BJ (cell line): ENCODE measurements at regions not wholly inside any gene's neighbourhood (a gene's known extent, or its start where the extent isn't known, plus 50 kb on each side); places are given as distances from the start of the nearest gene placed in this dataset.

ENCODE experiments used
- CTCF ChIA-PET: fragments of 350-600 bp; formaldehyde crosslinking; extraction: SDS; loops from one replicate; lab custom pipeline; 2021; ENCODE audit warnings: antibody characterized with exemption, inconsistent platforms; lab: Yijun Ruan, JAX
- POLR2A ChIA-PET: fragments of 300-600 bp; sonication (Branson Sonifier 250); formaldehyde crosslinking; extraction: SDS; loops from one replicate; lab custom pipeline; 2021; ENCODE audit warnings: antibody characterized with exemption; lab: Charles Lee
- DNase-seq: peaks from one replicate; pipeline ENCODE4 v3.0.0-alpha.2; 2011; ENCODE audit warnings: low read depth
- H3K27me3 ChIP-seq: 2 replicates; pipeline ENCODE4 v1.6.0; 2011; ENCODE audit warnings: low read length; ENCODE audit not compliant: control insufficient read depth, insufficient read depth
- H3K36me3 ChIP-seq: 2 replicates; pipeline ENCODE4 v1.5.1; 2011; ENCODE audit warnings: low read length; ENCODE audit not compliant: control insufficient read depth, insufficient read depth
- H3K4me3 ChIP-seq: 2 replicates; pipeline ENCODE4 v1.5.1; 2011; ENCODE audit warnings: low read depth, mild to moderate bottlenecking, control low read depth, low read length
- TF ChIP-seq, protein P1 (sequence below): IDR thresholded peaks from 2 replicates; pipeline ENCODE4 v1.5.1; 2011; ENCODE audit warnings: low read depth, mild to moderate bottlenecking, control low read depth, inconsistent platforms, low read length, moderate library complexity; ENCODE audit not compliant: insufficient read depth

- TF ChIP-seq, protein P1, sequence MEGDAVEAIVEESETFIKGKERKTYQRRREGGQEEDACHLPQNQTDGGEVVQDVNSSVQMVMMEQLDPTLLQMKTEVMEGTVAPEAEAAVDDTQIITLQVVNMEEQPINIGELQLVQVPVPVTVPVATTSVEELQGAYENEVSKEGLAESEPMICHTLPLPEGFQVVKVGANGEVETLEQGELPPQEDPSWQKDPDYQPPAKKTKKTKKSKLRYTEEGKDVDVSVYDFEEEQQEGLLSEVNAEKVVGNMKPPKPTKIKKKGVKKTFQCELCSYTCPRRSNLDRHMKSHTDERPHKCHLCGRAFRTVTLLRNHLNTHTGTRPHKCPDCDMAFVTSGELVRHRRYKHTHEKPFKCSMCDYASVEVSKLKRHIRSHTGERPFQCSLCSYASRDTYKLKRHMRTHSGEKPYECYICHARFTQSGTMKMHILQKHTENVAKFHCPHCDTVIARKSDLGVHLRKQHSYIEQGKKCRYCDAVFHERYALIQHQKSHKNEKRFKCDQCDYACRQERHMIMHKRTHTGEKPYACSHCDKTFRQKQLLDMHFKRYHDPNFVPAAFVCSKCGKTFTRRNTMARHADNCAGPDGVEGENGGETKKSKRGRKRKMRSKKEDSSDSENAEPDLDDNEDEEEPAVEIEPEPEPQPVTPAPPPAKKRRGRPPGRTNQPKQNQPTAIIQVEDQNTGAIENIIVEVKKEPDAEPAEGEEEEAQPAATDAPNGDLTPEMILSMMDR = no peak
- POLR2A ChIA-PET = no interaction called here
- DNase-seq = no peak
- Histone ChIP-seq H3K27me3 (no peaks in the 10 kb centered on the region), H3K36me3 (no peaks in the 10 kb centered on the region), H3K4me3 (no peak overlapping the region)
- CTCF ChIA-PET = no interaction called here
These were observed 802.2 kb downstream of the KCNT2 start for GRCh38 chr1:195806060-195806459.

DNA sequence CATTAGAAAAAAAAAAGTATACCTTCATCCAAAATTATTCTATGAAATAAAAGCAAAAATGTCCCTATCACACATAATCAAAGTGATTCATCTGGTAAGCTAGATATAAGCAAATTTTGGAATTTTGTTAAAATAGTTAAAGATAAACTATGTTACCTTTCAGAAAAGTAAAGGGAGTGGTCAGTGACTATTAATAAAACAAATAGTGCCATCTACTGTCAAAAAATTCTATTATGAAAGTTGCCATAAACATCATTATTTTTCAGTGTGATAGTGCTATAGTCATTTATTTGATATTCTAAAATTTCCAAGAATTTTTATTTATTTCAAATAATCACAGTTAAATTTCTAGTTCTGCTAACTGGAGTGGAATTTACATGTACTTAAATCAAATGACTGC lies 803.7 kb downstream of the KCNT2 start:
- CTCF ChIA-PET = interaction anchor here (0.6 kb wide), 1 partner anchor 125 kb away, joined by 3 read pairs; no protein-coding TSS in a partner anchor
- POLR2A ChIA-PET = no interaction called here
- Histone ChIP-seq H3K4me3 (no peak overlapping the region), H3K36me3 (no peaks in the 10 kb centered on the region), H3K27me3 (no peaks in the 10 kb centered on the region)
- DNase-seq = no peak
- TF ChIP-seq, protein P1 = no peak

- ChIA-PET POLR2A (no interaction called here), CTCF (interaction anchor here (2.0 kb wide), 1 partner anchor 9 kb away, joined by 5 read pairs; no protein-coding TSS in a partner anchor)
- no peak overlapping the region for H3K4me3 ChIP-seq
- no peaks in the 10 kb centered on the region for H3K27me3 ChIP-seq
- DNase-seq = no peak
- TF ChIP-seq, protein P1 = no peak
- H3K36me3 ChIP-seq = no peaks in the 10 kb centered on the region
These were observed 809.2 kb downstream of the KCNT2 start for GRCh38 chr1:195799016-195799415.

DNA sequence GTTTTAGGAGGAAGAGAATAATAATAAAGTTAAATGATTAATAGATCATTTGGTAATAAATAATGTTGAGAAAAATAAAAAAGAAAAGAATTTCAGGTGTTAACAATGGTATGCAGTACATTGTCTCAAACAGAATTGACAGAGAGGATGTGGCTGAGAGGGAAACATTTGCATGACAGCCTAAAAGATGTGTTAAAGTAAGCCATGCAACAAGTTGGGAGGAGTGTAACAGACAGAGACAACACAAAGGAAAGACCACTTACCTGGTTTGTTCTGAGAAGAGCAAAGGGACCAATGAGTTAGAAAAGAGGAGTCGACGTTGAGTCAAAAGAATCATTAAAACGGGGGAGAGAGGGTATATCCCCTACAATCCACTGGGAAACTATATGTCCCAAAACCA lies 814.0 kb downstream of the KCNT2 start:
- CTCF ChIA-PET = no interaction called here
- POLR2A ChIA-PET = no interaction called here

DNA sequence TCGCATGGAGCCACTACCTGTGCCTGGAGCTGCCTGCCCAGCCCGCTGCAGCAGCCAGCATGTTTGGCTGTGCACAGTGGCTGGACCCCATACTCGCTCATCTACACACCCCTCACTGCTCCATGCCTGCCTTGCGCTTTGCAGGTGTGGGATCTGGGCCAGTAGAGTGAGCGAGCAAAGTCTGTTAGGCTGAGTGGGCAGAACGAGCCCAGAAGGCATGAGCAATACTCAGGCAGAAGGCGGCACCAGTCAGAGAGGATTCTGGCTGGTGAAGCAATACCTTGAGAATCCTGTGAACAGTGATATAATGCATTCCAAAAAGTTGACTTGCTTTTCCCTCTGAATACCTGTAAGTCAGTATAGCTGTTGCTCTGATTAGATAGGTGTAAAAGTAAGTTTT lies 816.4 kb downstream of the KCNT2 start:
- no peaks in the 10 kb centered on the region for H3K36me3 ChIP-seq
- no peak overlapping the region for H3K4me3 ChIP-seq
- no peak for DNase-seq
- ChIA-PET CTCF (interaction anchor here (1.1 kb wide), 1 partner anchor 21 kb away, joined by 3 read pairs; no protein-coding TSS in a partner anchor), POLR2A (no interaction called here)
- TF ChIP-seq, protein P1 = no peak
- no peaks in the 10 kb centered on the region for H3K27me3 ChIP-seq

More for the DNA sequence above, 814.0 kb downstream of the KCNT2 start:
- TF ChIP-seq, protein P1 = no peak
- Histone ChIP-seq H3K36me3 (no peaks in the 10 kb centered on the region), H3K27me3 (no peaks in the 10 kb centered on the region), H3K4me3 (no peak overlapping the region)
- DNase-seq = no peak
